CD4-positive, alpha-beta memory T cell (primary cell): ENCODE measurements at regions not wholly inside any gene's neighbourhood (a gene's known extent, or its start where the extent isn't known, plus 50 kb on each side); places are given as distances from the start of the nearest gene placed in this dataset.

Experiments used
- CTCF ChIA-PET: fragments of 350-600 bp; sonication (Branson Sonifier 250); formaldehyde crosslinking; loops from one replicate; lab custom pipeline; 2021; ENCODE audit warnings: inconsistent platforms; ENCODE audit not compliant: partially characterized antibody; lab: Charles Lee
- POLR2A ChIA-PET: fragments of 350-600 bp; sonication (Branson Sonifier 250); formaldehyde crosslinking; loops from one replicate; lab custom pipeline; 2021; ENCODE audit not compliant: partially characterized antibody; lab: Charles Lee
- DNase-seq, 5 donors: peaks; one replicate each; pipeline versions ENCODE4 v3.0.0 to v3.0.0-alpha.2; 2020 to 2022; ENCODE audit warnings: mixed read lengths in 1 of 5
- H3K27ac ChIP-seq: one replicate; pipeline ENCODE4 v1.7.0; 2013; ENCODE audit warnings: low read depth, low read length
- H3K27me3 ChIP-seq: 2 replicates; pipeline ENCODE4 v1.7.0; 2013; ENCODE audit warnings: mild to moderate bottlenecking, low read length, moderate library complexity; ENCODE audit not compliant: insufficient read depth
- H3K36me3 ChIP-seq: 2 replicates; pipeline ENCODE4 v1.7.0; 2013; ENCODE audit warnings: mild to moderate bottlenecking, low read length, moderate library complexity; ENCODE audit not compliant: insufficient read depth
- H3K4me1 ChIP-seq: 2 replicates; pipeline ENCODE4 v1.7.0; 2013; ENCODE audit warnings: mild to moderate bottlenecking, low read length, moderate library complexity; ENCODE audit not compliant: insufficient read depth
- H3K4me3 ChIP-seq, 2 donors: one replicate each; pipeline ENCODE4 v1.7.0; 2013; ENCODE audit warnings: low read length in 2 of 2, mild to moderate bottlenecking in 1 of 2
- H3K9me3 ChIP-seq, 2 donors: one replicate each; pipeline ENCODE4 v1.7.0; 2013; ENCODE audit warnings: low read length in 2 of 2, control low read depth in 1 of 2; ENCODE audit not compliant: control insufficient read depth in 1 of 2
- H3K27ac Mint-ChIP-seq, 7 donors: one replicate each; pipeline ENCODE4 v1.8.0; 2020 to 2021; ENCODE audit warnings: mixed read lengths in 7 of 7, mild to moderate bottlenecking in 6 of 7, inconsistent platforms in 3 of 7, moderate library complexity in 3 of 7
- H3K27me3 Mint-ChIP-seq, 2 donors: one replicate each; pipeline ENCODE4 v1.8.0; 2020 to 2021; ENCODE audit warnings: mixed read lengths in 2 of 2
- H3K36me3 Mint-ChIP-seq, 2 donors: one replicate each; pipeline ENCODE4 v1.8.0; 2020 to 2021; ENCODE audit warnings: mixed read lengths in 2 of 2, inconsistent platforms in 1 of 2, mild to moderate bottlenecking in 1 of 2
- H3K4me1 Mint-ChIP-seq, 4 donors: one replicate each; pipeline ENCODE4 v1.8.0; 2020 to 2021; ENCODE audit warnings: mixed read lengths in 4 of 4, mild to moderate bottlenecking in 1 of 4
- H3K4me3 Mint-ChIP-seq, 8 donors: one replicate each; pipeline ENCODE4 v1.8.0; 2020 to 2021; ENCODE audit warnings: mixed read lengths in 8 of 8, mild to moderate bottlenecking in 7 of 8, moderate library complexity in 6 of 8, inconsistent platforms in 3 of 8
- H3K9me3 Mint-ChIP-seq, 8 donors: one replicate each; pipeline ENCODE4 v1.8.0; 2020 to 2021; ENCODE audit warnings: mixed read lengths in 8 of 8, mild to moderate bottlenecking in 5 of 8, inconsistent platforms in 3 of 8, moderate library complexity in 1 of 8
- intact Hi-C: fragments of 100-400 bp; cut with micrococcal nuclease; formaldehyde crosslinking; loops from one replicate; pipeline ENCODE4 v1.15.1; 2023

GRCh38 chr17:77753246-77753645, 205.3 kb upstream of the TNRC6C start:
- Mint-ChIP-seq H3K4me3 (no peak overlapping the region), H3K4me1 (no peaks in the 10 kb centered on the region), H3K27me3 (peaks cover 0 to under 1% of the 10 kb centered on the region in 2 donors), H3K36me3 (no peaks in the 10 kb centered on the region), H3K9me3 (peaks cover 0 to 6% (median 0%) of the 10 kb centered on the region in 8 donors), H3K27ac (no peak overlapping the region)
- Histone ChIP-seq H3K27ac (no peak overlapping the region), H3K36me3 (no peaks in the 10 kb centered on the region), H3K4me3 (no peak overlapping the region), H3K9me3 (no peaks in the 10 kb centered on the region), H3K27me3 (no peaks in the 10 kb centered on the region), H3K4me1 (no peaks in the 10 kb centered on the region)
- ChIA-PET CTCF (no interaction called here), POLR2A (no interaction called here)
- DNase-seq: no peak
- intact Hi-C loops: no loop called here

GRCh38 chr17:77753691-77754245, 204.7 kb upstream of the TNRC6C start:
- Mint-ChIP-seq H3K36me3 (no peaks in the 10 kb centered on the region), H3K27ac (no peak overlapping the region), H3K9me3 (peaks cover 0 to 6% (median 0%) of the 10 kb centered on the region in 8 donors), H3K27me3 (no peaks in the 10 kb centered on the region), H3K4me1 (no peaks in the 10 kb centered on the region), H3K4me3 (no peak overlapping the region)
- no peaks in the 10 kb centered on the region for H3K36me3 ChIP-seq
- ChIA-PET CTCF (interaction anchor here (1.0 kb wide), 1 partner anchor 16 kb away, joined by 3 read pairs; no protein-coding TSS in a partner anchor), POLR2A (interaction anchor here (1.5 kb wide), 1 partner anchor 205 kb away, joined by 5 read pairs; the partner anchor contains the start of gene TNRC6C)
- no peak overlapping the region for H3K4me3 ChIP-seq
- no peaks in the 10 kb centered on the region for H3K27me3 ChIP-seq
- H3K9me3 ChIP-seq: no peaks in the 10 kb centered on the region
- intact Hi-C loops: no loop called here
- H3K4me1 ChIP-seq: no peaks in the 10 kb centered on the region
- DNase-seq: no peak
- no peak overlapping the region for H3K27ac ChIP-seq

GRCh38 chr17:77754956-77755355, 203.5 kb upstream of the TNRC6C start:
- no peaks in the 10 kb centered on the region for H3K27me3 Mint-ChIP-seq
- Histone ChIP-seq H3K4me1 (no peaks in the 10 kb centered on the region), H3K36me3 (no peaks in the 10 kb centered on the region), H3K27ac (no peak overlapping the region), H3K9me3 (no peaks in the 10 kb centered on the region), H3K4me3 (no peak overlapping the region), H3K27me3 (no peaks in the 10 kb centered on the region)
- no peak overlapping the region for H3K27ac Mint-ChIP-seq
- no peak for DNase-seq
- CTCF ChIA-PET: no interaction called here
- H3K36me3 Mint-ChIP-seq: no peaks in the 10 kb centered on the region
- H3K4me1 Mint-ChIP-seq: no peaks in the 10 kb centered on the region
- H3K9me3 Mint-ChIP-seq: peaks cover 0 to 6% (median 0%) of the 10 kb centered on the region in 8 donors
- POLR2A ChIA-PET: interaction anchor here (1.5 kb wide), 1 partner anchor 204 kb away, joined by 5 read pairs; the partner anchor contains the start of gene TNRC6C
- intact Hi-C loops: no loop called here
- H3K4me3 Mint-ChIP-seq: no peak overlapping the region

GRCh38 chr17:77755410-77755963, 203.0 kb upstream of the TNRC6C start:
- Histone ChIP-seq H3K27ac (no peak overlapping the region), H3K36me3 (no peaks in the 10 kb centered on the region), H3K27me3 (no peaks in the 10 kb centered on the region), H3K4me1 (no peaks in the 10 kb centered on the region), H3K4me3 (no peak overlapping the region), H3K9me3 (no peaks in the 10 kb centered on the region)
- CTCF ChIA-PET: no interaction called here
- Mint-ChIP-seq H3K27ac (no peak overlapping the region), H3K36me3 (no peaks in the 10 kb centered on the region), H3K4me1 (no peaks in the 10 kb centered on the region), H3K4me3 (no peak overlapping the region), H3K27me3 (no peaks in the 10 kb centered on the region), H3K9me3 (peaks cover 0 to 6% (median 0%) of the 10 kb centered on the region in 8 donors)
- DNase-seq: no peak
- POLR2A ChIA-PET: interaction anchor here (1.5 kb wide), 1 partner anchor 203 kb away, joined by 5 read pairs; the partner anchor contains the start of gene TNRC6C
- intact Hi-C loops: no loop called here

- Histone ChIP-seq H3K4me1 (no peaks in the 10 kb centered on the region), H3K36me3 (no peaks in the 10 kb centered on the region), H3K27me3 (no peaks in the 10 kb centered on the region), H3K9me3 (no peaks in the 10 kb centered on the region), H3K4me3 (no peak overlapping the region), H3K27ac (no peak overlapping the region)
- ChIA-PET CTCF (no interaction called here), POLR2A (no interaction called here)
- peaks cover 0 to 6% (median 0%) of the 10 kb centered on the region in 8 donors for H3K9me3 Mint-ChIP-seq
- H3K36me3 Mint-ChIP-seq: no peaks in the 10 kb centered on the region
- DNase-seq: no peak
- intact Hi-C loops: no loop called here
- no peak overlapping the region for H3K27ac Mint-ChIP-seq
- no peaks in the 10 kb centered on the region for H3K4me1 Mint-ChIP-seq
- no peaks in the 10 kb centered on the region for H3K27me3 Mint-ChIP-seq
- H3K4me3 Mint-ChIP-seq: no peak overlapping the region
Measured at GRCh38 chr17:77756028-77756427, 202.5 kb upstream of the TNRC6C start.

GRCh38 chr17:77756846-77757560, 201.5 kb upstream of the TNRC6C start:
- H3K4me3 ChIP-seq: no peak overlapping the region
- ChIA-PET CTCF (interaction anchor here (1.6 kb wide), 1 partner anchor 256 kb away, joined by 3 read pairs; no protein-coding TSS in a partner anchor), POLR2A (no interaction called here)
- Mint-ChIP-seq H3K36me3 (no peaks in the 10 kb centered on the region), H3K4me3 (no peak overlapping the region), H3K4me1 (no peaks in the 10 kb centered on the region), H3K27ac (no peak overlapping the region), H3K27me3 (no peaks in the 10 kb centered on the region), H3K9me3 (peaks cover 0 to 6% (median 0%) of the 10 kb centered on the region in 8 donors)
- H3K27ac ChIP-seq: no peak overlapping the region
- no peaks in the 10 kb centered on the region for H3K36me3 ChIP-seq
- H3K27me3 ChIP-seq: no peaks in the 10 kb centered on the region
- no peak for DNase-seq
- intact Hi-C loops: no loop called here
- H3K4me1 ChIP-seq: no peaks in the 10 kb centered on the region
- H3K9me3 ChIP-seq: no peaks in the 10 kb centered on the region

GRCh38 chr17:77757561-77757898, 201.0 kb upstream of the TNRC6C start:
- H3K36me3 Mint-ChIP-seq: no peaks in the 10 kb centered on the region
- intact Hi-C loops: no loop called here
- no peaks in the 10 kb centered on the region for H3K9me3 ChIP-seq
- H3K27me3 ChIP-seq: no peaks in the 10 kb centered on the region
- peaks cover 0 to 6% (median 0%) of the 10 kb centered on the region in 8 donors for H3K9me3 Mint-ChIP-seq
- peak overlapping the region in 1 of 7 donors; percentile 37 for H3K27ac Mint-ChIP-seq
- no peak overlapping the region for H3K4me3 Mint-ChIP-seq
- CTCF ChIA-PET: interaction anchor here (1.6 kb wide), 1 partner anchor 256 kb away, joined by 3 read pairs; no protein-coding TSS in a partner anchor
- no peak for DNase-seq
- no peak overlapping the region for H3K4me3 ChIP-seq
- H3K27ac ChIP-seq: no peak overlapping the region
- H3K4me1 Mint-ChIP-seq: no peaks in the 10 kb centered on the region
- POLR2A ChIA-PET: no interaction called here
- no peaks in the 10 kb centered on the region for H3K4me1 ChIP-seq
- no peaks in the 10 kb centered on the region for H3K36me3 ChIP-seq
- H3K27me3 Mint-ChIP-seq: no peaks in the 10 kb centered on the region
